ENCODE measurements at regions not wholly inside any gene's neighbourhood (a gene's known extent, or its start where the extent isn't known, plus 50 kb on each side); places are given as distances from the start of the nearest gene placed in this dataset.
"Not testable (repeated sequence)": the region's sequence is repeated elsewhere in the genome, so short reads cannot be mapped to it uniquely, and the experiment has no call there.

DNA sequence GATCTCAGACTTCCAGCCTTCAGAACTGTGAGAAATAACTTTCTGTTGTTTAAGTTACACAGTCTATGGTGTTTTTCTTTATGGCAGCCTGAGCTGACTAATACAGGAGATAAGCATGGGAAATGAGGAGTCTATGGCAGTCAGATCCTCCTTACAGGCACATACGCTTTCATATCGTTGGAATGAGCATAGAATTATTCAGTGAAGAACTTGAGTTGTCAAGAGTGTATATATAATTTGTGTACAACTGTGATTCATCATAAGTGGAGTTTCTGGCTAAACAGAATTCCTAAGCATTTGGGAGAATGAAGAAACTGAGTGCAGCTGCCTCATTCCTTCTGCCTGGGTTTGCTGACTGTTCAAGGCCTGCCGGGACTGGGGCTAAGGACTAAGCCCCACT is 516.7 kb downstream of the ADRA2A start:
- no peak for DNase-seq (ENCODE audit: low read depth in 2 of 2)

DNA sequence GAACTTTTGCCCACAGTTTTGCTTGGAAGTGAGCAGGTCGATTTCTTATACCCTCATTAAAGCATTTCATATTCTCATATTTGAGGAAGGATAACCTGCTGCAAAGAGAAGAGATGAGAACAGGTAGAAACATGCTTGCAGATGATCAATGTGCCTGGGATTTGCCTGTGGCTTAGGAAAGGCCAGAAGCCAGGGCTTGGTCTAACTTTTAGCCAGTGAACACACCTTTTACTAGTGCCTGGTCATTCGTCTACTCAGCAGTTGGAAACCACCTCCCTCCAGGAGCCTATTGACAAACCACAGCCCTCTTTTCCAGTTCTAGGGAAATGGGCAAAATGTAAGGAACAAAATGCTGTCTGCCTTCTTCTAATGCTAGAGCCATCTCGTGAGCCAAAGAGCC is 518.3 kb downstream of the ADRA2A start:
- no peak for DNase-seq (ENCODE audit: low read depth in 2 of 2)

DNA sequence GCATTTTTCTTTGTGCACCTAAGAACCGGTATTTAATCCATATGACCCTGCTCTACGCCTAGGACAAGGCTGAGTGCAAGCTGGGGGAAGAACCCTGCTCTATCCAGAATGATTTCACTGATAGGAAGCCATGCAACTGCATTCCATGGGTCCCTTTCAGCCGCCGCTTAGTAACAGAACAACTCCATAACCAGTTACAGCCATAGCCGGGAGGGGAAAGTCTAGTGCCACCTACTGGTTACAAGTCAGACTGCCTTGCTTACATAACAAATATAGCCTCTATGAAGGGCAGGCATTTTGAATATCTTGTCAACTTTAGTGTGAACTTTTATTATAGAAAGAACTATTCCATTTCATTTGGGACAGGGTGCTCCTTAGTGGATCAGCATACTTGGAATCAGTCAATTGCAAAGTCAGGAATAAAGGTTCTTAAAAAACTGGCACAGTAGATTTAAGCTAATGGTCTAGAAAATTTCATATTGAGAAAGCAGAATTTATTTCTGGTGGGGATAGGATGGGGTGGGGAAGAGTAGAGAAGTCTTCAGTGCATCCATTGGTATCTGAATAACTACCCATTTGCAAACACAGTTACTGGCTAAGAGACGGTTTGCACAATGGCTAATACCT is 521.7 kb downstream of the ADRA2A start:
- DNase-seq (ENCODE audit: low read depth in 2 of 2), result peak in 1 of 2 donors; percentile 14

- DNase-seq (ENCODE audit: low read depth in 2 of 2), result no peak
Observed at GRCh38 chr10:111599943-111600342, 523.1 kb downstream of the ADRA2A start.

DNA sequence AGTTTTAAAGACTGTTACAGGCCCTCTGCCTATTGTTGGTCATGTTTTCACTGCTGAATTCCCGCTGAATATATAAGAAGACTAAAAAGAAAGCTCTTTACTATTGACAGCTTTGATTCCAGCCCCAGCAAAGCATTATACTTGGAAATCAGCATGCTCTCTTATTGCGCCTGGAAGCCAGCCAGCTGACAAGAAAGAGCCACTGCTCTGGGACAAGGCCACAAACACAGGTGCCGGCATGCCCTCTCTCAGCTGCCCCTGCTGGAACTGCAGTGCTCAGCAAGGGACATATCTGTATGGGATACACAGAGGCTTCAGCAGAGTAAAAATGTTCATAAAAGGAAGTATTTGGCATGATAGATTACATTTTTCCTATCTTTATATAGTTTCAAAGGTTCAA is 523.9 kb downstream of the ADRA2A start:
- no peak for DNase-seq (ENCODE audit: low read depth in 2 of 2)

- DNase-seq (ENCODE audit: low read depth in 2 of 2), result no peak
Observed at GRCh38 chr10:111612273-111612672, 535.4 kb downstream of the ADRA2A start.

DNA sequence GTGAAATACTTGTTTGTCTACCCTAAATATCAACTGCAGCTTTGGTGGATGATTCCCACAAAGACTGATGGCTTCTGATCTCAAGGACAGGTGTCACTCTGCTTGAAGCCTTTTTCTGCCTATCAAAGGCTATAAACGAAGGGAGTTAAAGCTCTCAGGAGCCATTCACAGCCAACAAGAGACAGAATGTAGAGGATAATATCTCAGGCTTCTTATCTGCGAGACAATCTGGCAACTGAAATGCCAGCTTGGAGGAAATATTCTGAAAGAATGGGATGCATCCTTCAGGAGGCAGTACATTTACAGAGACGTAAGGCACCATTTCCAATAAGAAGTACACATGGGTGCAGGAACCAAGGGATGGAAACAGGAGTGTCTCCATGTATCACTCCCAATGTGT is 549.4 kb downstream of the GPAM start:
- DNase-seq (ENCODE audit: low read depth in 2 of 2), result no peak

- DNase-seq (ENCODE audit: low read depth in 2 of 2), result no peak
Observed at GRCh38 chr10:111646021-111646420, 537.5 kb downstream of the GPAM start.

GRCh38 chr10:111648046-111648445 is 535.5 kb downstream of the GPAM start:
- DNase-seq (ENCODE audit: low read depth in 2 of 2), result no peak

GRCh38 chr10:111649080-111649479 is 534.5 kb downstream of the GPAM start:
- DNase-seq (ENCODE audit: low read depth in 2 of 2), result not testable (repeated sequence)

GRCh38 chr10:111650088-111650487 is 533.5 kb downstream of the GPAM start:
- DNase-seq (ENCODE audit: low read depth in 2 of 2), result no peak

DNA sequence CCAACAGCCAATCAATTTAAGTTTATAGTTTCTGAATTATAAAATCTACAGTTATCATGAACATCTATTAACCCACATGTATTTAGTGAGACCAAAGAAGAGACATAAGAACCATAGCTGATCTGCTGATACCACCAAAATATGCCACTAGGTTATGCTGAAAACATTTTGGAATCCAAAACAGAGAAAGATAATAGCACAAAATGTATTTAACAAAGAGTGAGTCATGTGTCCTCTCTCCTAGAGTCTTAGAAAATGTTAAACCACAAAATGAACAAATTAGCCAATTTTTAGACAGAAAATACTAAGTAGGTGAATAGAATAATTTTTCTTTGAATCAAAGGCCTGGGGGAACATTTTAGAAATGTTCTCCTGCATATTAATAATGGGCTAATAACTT is 527.5 kb downstream of the GPAM start:
- no peak for DNase-seq (ENCODE audit: low read depth in 2 of 2)

DNA sequence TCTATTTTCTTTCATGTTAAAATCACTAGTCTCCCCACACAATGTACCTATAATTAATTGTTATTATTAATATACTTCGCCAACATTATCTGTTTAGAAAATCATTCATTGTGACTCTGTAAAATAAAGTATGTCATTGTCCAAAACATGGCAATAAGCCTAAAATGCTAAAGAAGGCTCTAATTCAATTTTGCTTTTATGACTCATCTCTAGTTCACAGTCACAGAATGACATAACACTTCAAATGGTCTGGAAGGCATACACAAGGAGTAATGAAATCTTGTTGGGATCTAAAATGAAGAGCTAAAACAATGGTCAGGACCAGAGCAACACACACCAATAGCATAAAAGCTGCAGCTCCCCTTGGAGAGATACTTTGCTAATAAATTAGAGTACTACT is 505.8 kb downstream of the GPAM start:
- no peak for DNase-seq (ENCODE audit: low read depth in 2 of 2)

GRCh38 chr10:111686796-111687195 is 496.8 kb downstream of the GPAM start:
- no peak for DNase-seq (ENCODE audit: low read depth in 2 of 2)

DNA sequence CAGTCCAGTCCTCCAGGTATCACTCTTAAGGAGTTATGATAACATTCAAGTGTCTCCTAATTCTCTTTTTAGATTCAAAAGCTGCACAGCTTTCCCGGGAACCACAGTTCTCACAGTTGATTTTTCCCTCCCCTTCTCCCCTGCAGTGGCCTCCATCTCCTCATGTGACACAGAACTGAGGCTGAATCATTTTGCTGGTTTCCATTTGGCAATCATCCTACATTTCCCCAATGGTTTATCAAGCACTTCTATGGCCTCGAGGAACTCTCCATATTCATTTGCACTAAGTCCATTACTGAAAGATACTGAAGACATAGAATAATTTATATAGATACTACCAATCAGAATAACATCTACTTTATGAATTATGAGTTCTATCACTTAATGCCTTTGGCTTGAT is 484.9 kb downstream of the GPAM start:
- DNase-seq (ENCODE audit: low read depth in 2 of 2), result no peak

DNA sequence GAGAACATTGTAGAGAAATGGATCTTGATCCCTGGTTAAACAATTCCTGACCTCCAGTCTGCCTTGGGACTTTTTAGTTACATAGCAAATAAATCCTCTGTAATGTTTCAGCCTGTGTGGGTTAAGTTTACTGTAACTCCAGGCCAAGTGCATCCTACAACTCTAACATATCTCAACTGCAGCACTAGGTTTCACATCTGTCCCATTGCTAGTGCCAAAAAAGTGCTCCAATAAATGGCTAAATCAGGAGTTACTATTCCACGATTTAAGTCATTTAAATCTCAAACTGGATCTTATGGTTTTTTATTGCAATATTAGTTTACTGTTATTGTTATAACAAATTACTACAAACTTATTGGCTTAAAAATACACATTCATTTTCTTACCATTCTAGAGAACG is 479.6 kb downstream of the GPAM start:
- DNase-seq (ENCODE audit: low read depth in 2 of 2), result no peak

GRCh38 chr10:111705021-111705420 is 478.5 kb downstream of the GPAM start:
- DNase-seq (ENCODE audit: low read depth in 2 of 2), result no peak

DNA sequence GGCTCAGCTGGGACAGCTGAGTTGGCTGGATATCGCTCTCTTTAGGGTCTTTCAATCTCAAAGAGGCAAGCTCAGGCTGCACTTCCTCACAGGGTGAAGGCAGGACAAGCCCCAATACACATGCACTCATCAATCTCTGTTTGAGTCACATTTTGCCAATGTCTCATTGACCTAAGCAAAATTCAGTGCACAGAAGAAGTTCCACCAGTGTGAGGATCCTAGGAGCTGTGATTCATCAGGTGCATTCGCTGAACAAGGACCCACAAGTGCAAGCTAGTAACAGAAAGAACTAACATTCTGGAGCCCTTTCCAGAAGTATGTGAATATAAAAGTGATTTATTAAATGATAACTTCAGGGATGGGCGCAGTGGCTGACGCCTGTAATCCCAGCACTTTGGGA is 477.2 kb downstream of the GPAM start:
- no peak for DNase-seq (ENCODE audit: low read depth in 2 of 2)

- no peak for DNase-seq (ENCODE audit: low read depth in 2 of 2)
Observed at GRCh38 chr10:111707076-111707475, 476.5 kb downstream of the GPAM start.

- no peak for DNase-seq (ENCODE audit: low read depth in 2 of 2)
Observed at GRCh38 chr10:111709603-111710002, 474.0 kb downstream of the GPAM start.

- no peak for DNase-seq (ENCODE audit: low read depth in 2 of 2)
Observed at GRCh38 chr10:111716032-111716431, 467.5 kb downstream of the GPAM start.

- DNase-seq (ENCODE audit: low read depth in 2 of 2), result no peak
Observed at GRCh38 chr10:111724121-111724520, 459.4 kb downstream of the GPAM start.

DNA sequence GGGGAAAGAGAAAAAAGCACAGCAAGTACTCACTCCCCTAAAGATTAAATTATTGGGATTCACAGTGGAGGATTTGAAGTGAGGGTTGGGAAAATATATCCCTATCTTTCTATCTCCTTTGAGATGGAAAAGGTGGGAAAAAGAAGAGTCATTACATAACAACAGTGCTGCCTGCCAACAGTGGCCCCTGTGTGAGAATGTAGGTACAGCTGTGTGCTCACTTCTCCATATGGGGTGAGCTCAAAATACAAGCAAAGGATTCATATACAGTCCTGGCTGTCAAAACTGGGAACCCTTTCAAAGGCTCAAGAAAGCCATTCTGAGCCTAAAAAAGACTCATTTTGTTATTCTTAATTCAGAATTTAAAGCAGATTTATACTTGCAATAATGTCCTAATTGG is 458.5 kb downstream of the GPAM start:
- DNase-seq (ENCODE audit: low read depth in 2 of 2), result no peak

DNA sequence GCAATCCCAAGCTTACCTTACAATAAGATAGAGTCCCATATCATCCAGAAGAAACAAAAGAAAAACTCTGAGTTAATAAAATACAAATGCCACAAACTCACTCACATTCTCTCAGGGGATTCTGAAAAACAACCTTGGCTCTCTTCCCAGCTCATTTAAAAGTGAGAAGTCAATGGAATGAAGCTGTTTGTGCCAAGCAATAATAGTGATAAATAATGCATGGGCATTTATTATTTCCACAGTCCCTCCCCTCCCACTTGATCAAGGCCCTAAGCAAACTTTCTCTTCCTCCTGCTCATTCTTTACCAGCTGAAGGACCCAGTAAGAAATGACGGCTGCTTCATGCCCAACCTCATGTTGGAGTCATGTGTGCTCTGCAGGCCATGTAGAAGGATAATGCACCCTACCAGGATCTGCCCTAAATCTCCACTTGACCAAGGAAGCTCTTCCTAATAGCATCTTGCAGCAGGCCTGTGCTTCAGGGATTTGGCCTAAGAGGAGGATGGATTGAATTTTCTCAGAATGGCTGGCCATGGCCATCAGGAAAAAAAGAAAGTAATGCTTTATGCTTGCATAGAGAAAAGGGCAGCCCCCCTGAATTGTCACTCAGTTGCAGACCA is 451.3 kb downstream of the GPAM start:
- no peak for DNase-seq (ENCODE audit: low read depth in 2 of 2)

Measured in activated CD8-positive, alpha-beta memory T cell treated with anti-CD3 and anti-CD28 coated beads for 4 hours (primary cell).